Hematopoietic multipotent progenitor cell treated with erythropoietin and hydrocortisone succinate and interleukin-3 and kit ligand, for 8 days (in vitro differentiated cells): ENCODE measurements at regions not wholly inside any gene's neighbourhood (a gene's known extent, or its start where the extent isn't known, plus 50 kb on each side); places are given as distances from the start of the nearest gene placed in this dataset.

Source experiments
- DNase-seq: peaks from one replicate; pipeline ENCODE4 v3.0.0-alpha.2; 2015

GRCh38 chr18:64275593-64276300 lies 126.9 kb upstream of the LINC00305 start:
- DNase-seq = no peak

DNA sequence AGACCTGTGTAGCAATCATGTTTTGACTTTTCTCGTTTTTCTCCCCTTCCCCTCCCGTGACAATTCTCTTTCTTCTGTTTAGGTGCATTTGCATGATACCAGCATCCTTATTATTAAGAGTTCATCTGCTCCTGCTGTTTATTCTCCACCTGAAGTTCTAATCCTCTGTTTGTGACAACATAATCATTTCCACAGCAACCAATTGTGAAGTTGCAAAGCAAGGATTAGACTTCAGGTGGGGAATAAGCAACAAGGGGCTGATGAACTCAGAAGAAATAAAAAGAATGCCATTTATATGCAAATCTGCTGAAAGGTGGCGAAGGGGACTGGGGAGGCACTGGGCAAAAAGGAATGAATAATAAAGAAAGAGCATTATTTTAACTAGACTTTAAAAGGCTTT lies 124.8 kb upstream of the LINC00305 start:
- DNase-seq = no peak

DNA sequence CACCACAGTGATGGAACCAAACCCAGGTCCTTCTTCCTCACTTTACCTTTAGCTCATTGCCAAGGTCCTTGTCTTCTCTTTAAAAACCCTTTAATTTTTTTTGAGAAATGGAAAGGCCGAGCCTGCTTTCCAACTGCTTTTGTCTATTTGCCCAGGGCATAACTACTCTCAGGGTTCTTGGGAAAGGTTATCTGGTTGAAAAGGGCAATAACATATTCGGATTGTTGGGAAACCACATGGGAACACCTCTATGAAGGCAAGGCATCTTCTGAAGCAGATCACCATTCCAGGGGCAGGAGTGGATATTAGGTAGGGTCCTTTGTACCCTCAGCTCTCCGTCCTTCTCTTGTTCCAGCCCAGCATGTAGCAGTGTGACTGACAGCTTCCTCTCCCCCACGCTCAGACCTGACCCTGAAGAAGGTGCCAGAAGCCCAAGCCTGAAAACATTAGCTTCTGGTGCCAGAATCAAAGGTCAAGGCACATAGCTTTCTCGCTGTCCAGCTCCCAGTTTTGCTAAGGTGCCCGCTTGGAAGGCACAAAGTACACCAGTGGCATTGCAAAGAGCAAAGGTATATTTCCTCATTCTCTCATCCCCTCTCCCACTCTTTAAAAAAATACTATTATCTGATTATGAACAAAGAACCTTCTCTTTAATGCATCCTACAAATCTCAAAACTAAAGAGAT lies 123.2 kb upstream of the LINC00305 start:
- no peak for DNase-seq

DNA sequence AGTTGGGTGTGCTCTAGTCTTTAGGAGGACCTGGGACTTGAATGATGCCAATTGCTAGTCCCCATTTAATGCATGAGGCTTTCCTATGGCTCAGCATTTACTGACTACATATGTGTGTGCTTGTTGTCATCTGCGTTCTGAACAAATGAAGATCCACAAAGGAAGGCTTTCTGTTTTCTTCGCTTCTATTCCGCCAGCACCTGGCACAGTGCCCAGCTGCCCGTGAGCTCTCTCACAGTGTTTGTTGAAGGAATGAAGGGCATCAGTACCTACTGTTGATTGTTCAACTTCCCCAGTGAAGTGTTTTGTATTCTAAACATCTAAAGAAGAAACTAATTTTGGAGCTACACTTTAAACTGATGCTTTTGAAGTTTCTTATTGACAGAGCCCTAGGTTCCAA lies 122.4 kb upstream of the LINC00305 start:
- DNase-seq = no peak

- no peak for DNase-seq
Observed at GRCh38 chr18:64270608-64271007, 121.7 kb upstream of the LINC00305 start.

DNA sequence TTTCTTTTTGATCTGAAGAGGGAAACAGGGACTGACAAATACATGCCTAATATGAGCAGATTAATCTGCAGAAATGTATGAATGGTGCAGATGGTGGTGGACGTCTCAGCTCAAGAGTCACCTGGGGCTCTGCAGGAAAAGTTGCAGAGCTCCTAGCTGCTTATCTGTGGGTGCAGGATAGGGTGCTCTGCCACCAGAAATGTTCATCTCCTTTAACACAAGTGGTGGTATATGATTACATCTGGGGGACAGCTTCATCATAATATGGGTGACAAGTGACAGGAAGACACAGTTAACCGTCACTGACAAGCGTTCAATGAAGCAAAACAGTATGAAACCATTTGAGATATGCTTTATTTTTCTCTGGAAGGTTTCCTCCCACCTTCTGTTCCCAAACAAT lies 121.2 kb upstream of the LINC00305 start:
- no peak for DNase-seq

GRCh38 chr18:64264171-64264570 lies 115.3 kb upstream of the LINC00305 start:
- no peak for DNase-seq

DNA sequence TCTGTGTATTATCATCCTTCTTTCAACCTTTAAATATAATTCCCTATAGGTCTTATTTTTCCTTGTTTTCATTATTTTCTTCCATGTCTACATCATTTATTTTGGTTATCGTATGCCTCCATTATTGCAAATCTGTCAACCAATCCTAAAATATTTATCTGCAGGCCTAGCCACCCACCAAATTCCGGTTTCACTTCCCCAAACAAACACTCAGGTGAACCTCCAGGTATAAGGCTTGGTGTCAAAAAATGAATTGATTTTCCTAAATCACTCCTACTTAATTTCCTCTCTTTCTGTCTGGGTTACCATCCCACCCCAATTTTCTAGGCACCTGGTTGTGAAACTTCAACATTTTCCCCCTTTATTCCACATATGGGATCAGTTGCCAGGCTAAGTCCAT lies 111.9 kb upstream of the LINC00305 start:
- DNase-seq = no peak

DNA sequence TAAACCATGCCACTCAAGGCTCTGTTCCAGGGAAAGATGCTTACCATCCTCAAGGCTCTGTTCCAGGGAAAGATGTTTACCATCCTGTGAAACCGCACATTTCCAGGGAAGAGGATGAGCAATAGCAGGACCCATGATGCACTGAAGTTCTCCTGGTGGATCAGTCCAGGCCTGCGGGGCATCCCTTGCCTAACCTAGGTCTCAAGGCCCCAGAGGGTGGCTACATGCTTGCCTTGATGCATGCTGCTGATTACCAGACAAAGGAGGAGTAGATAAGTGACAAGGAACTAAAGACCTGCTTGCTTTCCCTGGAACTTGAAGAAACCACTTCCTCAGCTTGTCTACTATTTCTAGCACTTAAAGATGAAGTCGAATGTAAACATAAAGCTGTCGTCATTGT lies 111.0 kb upstream of the LINC00305 start:
- DNase-seq = no peak

DNA sequence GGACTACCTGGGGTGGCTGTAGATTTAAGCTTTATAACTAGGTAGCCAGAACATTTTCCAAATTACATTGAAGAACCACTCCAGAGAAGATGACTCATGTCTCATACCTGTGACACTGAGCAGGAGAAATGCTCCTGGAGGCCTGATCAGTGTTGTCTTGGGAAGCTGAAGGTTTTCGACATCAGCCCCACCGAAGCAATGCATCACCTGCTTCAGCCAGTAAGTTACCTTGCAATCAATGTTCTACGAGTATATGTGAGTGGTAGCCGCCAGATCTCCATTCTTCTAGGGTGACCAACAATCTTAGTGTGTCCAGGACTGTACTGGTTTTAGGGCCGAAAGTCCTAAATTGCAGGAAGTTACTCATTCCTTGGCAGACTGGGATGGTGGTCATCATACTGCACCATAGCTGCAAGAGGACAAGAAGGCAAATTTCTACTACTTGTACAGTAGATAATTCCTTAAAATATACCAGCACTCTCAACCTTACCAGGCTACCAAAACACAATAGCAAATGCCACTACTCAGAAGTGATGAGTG lies 109.3 kb upstream of the LINC00305 start:
- no peak for DNase-seq

DNA sequence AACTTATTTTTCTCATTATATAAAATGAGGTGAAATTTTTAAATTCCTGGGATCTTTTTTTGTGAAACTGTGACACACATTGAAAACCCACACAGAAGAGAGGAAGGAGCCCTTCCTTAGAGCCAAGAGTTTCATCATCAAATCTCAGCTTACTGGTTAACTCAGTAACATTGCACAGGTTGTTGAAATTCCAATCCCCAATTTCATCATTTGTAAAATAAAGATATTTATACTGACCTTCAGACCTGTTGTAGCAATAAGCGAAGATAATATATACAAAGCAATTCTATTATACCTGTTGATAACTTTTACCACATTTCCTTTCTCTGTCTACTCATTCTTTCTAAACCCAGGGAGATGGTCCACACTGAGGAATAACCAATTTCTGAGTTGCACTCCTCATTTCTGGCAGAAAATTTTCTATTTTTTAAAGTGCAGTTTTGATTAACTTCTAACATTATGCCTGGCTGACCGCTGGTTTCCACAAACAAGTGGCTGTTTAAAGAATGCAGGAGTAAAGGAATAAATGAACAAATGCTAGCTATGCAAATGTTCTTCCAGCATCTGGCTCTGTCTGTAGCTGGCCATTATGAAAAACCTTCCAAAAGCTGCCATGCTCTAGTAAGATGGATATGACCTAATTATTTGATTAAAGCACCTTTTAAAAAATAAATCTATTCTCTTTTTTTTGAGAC lies 105.7 kb upstream of the LINC00305 start:
- DNase-seq = no peak

DNA sequence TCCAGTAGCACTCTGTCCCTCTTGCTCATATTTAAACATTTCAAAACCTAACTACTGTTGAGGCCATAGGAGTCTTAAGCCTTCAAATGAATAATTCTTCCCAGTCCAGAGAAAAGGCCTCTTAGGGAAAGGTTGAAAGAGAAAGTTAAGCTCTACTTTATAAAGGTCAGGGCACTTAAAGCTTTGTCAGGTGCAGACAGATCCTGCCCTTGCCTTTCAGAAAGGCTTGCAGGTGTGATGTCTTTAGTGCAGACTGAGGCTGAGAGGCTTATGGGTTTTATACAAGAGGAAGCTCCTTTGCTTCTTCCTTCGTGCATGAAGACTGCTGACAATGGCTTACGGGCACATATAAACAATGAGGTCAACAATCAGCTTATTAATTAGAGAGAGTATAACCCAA lies 105.0 kb upstream of the LINC00305 start:
- DNase-seq = no peak

DNA sequence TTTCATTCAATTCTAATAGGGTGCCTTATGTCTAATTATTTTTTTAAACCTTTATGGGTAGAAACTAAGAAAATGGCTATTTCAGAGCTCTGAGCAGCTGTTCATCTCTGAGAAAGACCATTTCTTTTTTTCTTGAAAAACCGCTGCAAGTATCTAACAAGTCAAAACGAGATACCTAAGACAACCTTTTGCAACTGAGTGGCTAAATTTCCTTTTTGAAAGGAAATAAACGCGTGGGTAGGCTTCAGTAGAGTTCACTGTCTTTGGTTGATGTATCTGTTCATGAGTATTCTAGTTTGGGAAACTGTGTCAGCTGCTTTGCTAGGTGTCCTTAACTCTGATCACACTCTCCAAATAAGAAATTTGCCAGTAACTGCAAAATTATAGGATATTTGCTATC lies 104.3 kb upstream of the LINC00305 start:
- DNase-seq = no peak

DNA sequence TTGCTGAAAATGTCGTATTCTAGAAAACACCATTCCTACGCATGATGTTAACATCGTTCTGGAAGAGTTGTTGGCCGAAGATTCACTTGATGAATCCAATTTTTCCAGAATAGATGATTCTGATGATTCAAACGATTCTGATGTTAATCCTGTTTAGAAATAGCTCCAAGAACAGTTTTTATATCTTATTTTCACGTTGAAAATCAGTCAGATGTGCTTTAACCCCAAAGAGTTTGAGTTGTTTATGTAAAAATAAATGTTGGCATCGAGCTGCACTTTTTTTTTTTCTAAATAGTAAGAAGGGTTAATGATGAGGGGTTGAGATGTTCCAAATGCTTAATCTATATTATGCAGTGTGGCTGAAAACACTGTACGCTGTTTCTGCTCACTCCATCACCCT lies 99.9 kb upstream of the LINC00305 start:
- DNase-seq = no peak

DNA sequence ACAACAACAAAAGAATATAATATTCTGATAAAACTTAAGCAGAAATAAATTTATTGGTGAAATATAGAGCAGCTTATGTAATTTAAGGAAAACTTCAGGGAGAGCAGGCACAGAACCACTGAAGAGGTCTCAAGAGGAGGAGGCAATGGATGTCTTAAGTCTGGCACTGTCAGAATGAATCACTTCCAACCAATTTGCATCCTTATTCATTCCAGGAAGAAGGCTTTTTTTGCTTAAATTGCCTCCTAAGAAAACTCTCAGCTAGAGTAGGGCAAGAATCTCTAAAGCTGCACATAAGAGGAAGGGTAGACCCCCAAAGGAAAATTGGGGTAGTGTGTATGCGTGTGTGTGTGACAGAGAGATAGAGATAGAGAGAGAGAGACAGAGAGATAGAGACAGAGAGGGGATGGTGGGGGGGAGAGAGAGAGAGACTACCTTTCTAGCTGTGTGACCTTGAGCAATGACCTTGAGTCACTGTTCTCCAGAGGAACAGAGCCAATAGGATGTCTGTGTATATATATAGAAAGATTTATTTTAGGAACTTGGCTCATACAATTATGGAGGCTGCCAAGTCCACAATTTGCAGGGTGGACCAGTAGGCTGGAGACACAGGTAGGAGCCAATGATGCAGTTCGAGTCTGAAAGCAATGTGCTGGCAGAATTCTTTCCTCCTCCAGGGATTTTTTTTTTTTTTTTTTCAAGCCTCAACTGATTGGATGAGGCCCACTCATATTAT lies 96.4 kb upstream of the LINC00305 start:
- DNase-seq = no peak

GRCh38 chr18:64244571-64244970 lies 95.7 kb upstream of the LINC00305 start:
- no peak for DNase-seq

DNA sequence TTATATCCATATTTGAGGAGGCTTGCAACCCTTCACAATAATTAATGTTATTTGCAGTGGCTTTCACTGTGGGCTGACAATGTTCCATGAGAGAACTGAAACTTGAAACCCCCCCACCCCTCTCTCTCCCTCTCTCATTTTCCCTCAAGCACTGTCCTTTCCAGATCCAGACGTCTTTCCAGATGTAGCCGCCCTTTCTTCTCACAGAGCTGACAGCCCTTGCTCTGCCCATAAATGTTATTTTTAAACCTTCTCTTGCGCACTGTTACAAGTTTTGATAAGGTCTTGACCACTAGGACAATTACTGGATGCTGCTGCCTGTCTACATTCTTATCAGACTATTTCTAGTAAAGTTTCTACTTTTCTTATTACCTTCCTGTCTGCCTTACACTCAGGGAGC lies 91.4 kb upstream of the LINC00305 start:
- no peak for DNase-seq

GRCh38 chr18:64238076-64238475 lies 89.2 kb upstream of the LINC00305 start:
- DNase-seq = no peak

DNA sequence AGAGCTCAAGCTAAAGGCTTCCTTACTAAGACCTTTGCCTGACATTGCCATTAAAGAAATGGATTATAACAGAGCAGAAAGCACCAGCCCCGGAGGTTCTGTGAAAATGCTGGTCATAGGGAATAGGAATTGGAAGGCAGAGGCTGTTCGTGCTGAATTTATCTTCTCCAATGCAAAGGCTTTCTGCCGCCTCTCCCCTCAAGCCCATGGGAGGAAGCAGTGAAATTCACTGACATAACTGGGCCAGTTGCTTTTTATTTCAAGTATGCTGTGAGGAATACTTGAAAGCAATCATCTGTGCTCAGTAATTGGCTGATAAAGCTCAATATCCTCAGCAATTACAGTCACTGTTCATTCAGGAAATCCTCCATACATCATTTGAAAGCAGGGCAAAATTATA lies 85.4 kb upstream of the LINC00305 start:
- no peak for DNase-seq

- no peak for DNase-seq
Observed at GRCh38 chr18:64233851-64234250, 85.0 kb upstream of the LINC00305 start.

DNA sequence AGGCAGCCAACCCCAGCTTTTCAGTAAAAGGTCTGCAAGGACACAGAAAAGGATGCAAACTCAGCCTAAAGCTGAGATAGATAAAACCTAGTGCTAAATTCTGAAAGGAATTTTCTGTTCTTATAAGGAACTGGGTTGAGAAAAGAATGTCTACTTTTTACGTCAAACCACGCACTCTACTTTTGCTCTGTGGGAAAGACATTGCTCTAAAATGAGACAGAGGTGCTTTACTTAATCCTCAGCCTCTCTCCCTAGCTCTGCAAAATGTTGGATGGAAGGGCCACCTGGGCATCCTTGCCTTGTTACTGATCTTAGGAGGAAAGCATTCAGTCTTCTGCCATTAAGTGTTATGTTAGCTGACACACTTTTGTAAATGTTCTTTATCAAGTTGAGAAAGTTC lies 72.1 kb upstream of the LINC00305 start:
- DNase-seq = no peak

GRCh38 chr18:64219517-64219916 lies 70.6 kb upstream of the LINC00305 start:
- no peak for DNase-seq

- DNase-seq = no peak
Observed at GRCh38 chr18:64210401-64210949, 61.6 kb upstream of the LINC00305 start.
